ENCODE measurements at regions not wholly inside any gene's neighbourhood (a gene's known extent, or its start where the extent isn't known, plus 50 kb on each side); places are given as distances from the start of the nearest gene placed in this dataset.

DNA sequence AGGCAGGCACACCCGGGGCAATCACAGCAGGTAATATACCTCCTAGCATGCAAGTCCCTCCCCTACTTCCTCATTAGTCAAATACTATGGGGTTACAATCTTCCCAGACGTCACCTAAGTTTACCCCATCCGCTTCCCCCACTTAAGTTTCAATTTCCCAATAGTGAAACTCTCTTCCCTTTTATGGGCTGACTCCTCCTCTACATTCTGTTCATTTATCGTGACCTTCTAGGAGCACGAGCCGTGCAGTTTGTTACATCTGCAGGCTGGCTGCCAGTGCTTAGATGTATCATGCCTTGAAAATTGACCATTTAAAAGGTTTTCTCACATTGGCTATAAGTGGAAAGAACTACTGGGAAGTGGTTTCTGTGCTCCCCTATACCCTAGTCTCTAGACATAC lies 1357.8 kb upstream of the CRIM1 start:
- TF ChIP-seq, protein P1, sequence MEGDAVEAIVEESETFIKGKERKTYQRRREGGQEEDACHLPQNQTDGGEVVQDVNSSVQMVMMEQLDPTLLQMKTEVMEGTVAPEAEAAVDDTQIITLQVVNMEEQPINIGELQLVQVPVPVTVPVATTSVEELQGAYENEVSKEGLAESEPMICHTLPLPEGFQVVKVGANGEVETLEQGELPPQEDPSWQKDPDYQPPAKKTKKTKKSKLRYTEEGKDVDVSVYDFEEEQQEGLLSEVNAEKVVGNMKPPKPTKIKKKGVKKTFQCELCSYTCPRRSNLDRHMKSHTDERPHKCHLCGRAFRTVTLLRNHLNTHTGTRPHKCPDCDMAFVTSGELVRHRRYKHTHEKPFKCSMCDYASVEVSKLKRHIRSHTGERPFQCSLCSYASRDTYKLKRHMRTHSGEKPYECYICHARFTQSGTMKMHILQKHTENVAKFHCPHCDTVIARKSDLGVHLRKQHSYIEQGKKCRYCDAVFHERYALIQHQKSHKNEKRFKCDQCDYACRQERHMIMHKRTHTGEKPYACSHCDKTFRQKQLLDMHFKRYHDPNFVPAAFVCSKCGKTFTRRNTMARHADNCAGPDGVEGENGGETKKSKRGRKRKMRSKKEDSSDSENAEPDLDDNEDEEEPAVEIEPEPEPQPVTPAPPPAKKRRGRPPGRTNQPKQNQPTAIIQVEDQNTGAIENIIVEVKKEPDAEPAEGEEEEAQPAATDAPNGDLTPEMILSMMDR (tag by site-specific recombination; IDR thresholded peaks at IDR 0.05) = no peak
- TF ChIP-seq OVOL3 (tag by site-specific recombination; IDR thresholded peaks at IDR 0.05) (no peak), ZFP41 (tag by site-specific recombination; IDR thresholded peaks at IDR 0.05; ENCODE audit: borderline replicate concordance) (no peak), SALL2 (tag by site-specific recombination; IDR thresholded peaks at IDR 0.05; ENCODE audit: borderline replicate concordance) (no peak), ZBTB1 (tag by site-specific recombination; IDR thresholded peaks at IDR 0.05) (no peak), ZNF140 (tag by site-specific recombination; IDR thresholded peaks at IDR 0.05) (no peak), ZNF324 (tag by site-specific recombination; IDR thresholded peaks at IDR 0.05) (no peak), ZNF449 (tag by site-specific recombination; IDR thresholded peaks at IDR 0.05) (no peak), ZNF629 (tag by site-specific recombination; IDR thresholded peaks at IDR 0.05) (no peak), ZNF274 (IDR thresholded peaks at IDR 0.05; ENCODE audit: low read length) (no peak), ZNF274 (tag by site-specific recombination; IDR thresholded peaks at IDR 0.05; ENCODE audit: borderline replicate concordance) (no peak), ZBTB8A (tag by site-specific recombination; IDR thresholded peaks at IDR 0.05) (no peak)
- TF ChIP-seq, protein P2, sequence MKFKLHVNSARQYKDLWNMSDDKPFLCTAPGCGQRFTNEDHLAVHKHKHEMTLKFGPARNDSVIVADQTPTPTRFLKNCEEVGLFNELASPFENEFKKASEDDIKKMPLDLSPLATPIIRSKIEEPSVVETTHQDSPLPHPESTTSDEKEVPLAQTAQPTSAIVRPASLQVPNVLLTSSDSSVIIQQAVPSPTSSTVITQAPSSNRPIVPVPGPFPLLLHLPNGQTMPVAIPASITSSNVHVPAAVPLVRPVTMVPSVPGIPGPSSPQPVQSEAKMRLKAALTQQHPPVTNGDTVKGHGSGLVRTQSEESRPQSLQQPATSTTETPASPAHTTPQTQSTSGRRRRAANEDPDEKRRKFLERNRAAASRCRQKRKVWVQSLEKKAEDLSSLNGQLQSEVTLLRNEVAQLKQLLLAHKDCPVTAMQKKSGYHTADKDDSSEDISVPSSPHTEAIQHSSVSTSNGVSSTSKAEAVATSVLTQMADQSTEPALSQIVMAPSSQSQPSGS (tag by site-specific recombination; IDR thresholded peaks at IDR 0.05; ENCODE audit: low read depth) = no peak

All from HEK293 (cell line).